HG02588 (cell line): ENCODE measurements at regions not wholly inside any gene's neighbourhood (a gene's known extent, or its start where the extent isn't known, plus 50 kb on each side); places are given as distances from the start of the nearest gene placed in this dataset.
"Not testable (repeated sequence)": the region's sequence is repeated elsewhere in the genome, so short reads cannot be mapped to it uniquely, and the experiment has no call there.

ENCODE experiments used
- ATAC-seq: cut with Tn5 transposase; IDR thresholded peaks from one replicate; pipeline ENCODE4 v1.9.1; 2021; ENCODE audit warnings: mild to moderate bottlenecking, moderate library complexity; ENCODE audit not compliant: unreplicated experiment

GRCh38 chr1:120609015-120609573 is 114.7 kb upstream of the NBPF26 start:
- not testable (repeated sequence) for ATAC-seq

- ATAC-seq, result not testable (repeated sequence)
These were observed 113.9 kb upstream of the NBPF26 start for GRCh38 chr1:120609834-120610233.

- not testable (repeated sequence) for ATAC-seq
These were observed 108.7 kb upstream of the NBPF26 start for GRCh38 chr1:120614931-120615639.

- ATAC-seq, result not testable (repeated sequence)
These were observed 106.3 kb upstream of the NBPF26 start for GRCh38 chr1:120617493-120617892.

- not testable (repeated sequence) for ATAC-seq
These were observed 103.7 kb upstream of the NBPF26 start for GRCh38 chr1:120619867-120620692.

- not testable (repeated sequence) for ATAC-seq
These were observed 103.1 kb upstream of the NBPF26 start for GRCh38 chr1:120620693-120620969.

- not testable (repeated sequence) for ATAC-seq
These were observed 102.5 kb upstream of the NBPF26 start for GRCh38 chr1:120621278-120621677.

GRCh38 chr1:120623539-120623938 is 100.2 kb upstream of the NBPF26 start:
- not testable (repeated sequence) for ATAC-seq

GRCh38 chr1:120624565-120625064 is 99.1 kb upstream of the NBPF26 start:
- ATAC-seq, result not testable (repeated sequence)

GRCh38 chr1:120629832-120630455 is 93.8 kb upstream of the NBPF26 start:
- not testable (repeated sequence) for ATAC-seq

- not testable (repeated sequence) for ATAC-seq
These were observed 88.6 kb upstream of the NBPF26 start for GRCh38 chr1:120634816-120635806.

GRCh38 chr1:120640261-120641013 is 83.3 kb upstream of the NBPF26 start:
- not testable (repeated sequence) for ATAC-seq

GRCh38 chr1:120641014-120641302 is 82.8 kb upstream of the NBPF26 start:
- not testable (repeated sequence) for ATAC-seq

GRCh38 chr1:120647182-120647581 is 76.6 kb upstream of the NBPF26 start:
- not testable (repeated sequence) for ATAC-seq

- not testable (repeated sequence) for ATAC-seq
These were observed 74.7 kb upstream of the NBPF26 start for GRCh38 chr1:120648915-120649623.

GRCh38 chr1:120649730-120650129 is 74.0 kb upstream of the NBPF26 start:
- ATAC-seq, result not testable (repeated sequence)

GRCh38 chr1:120654114-120654513 is 69.6 kb upstream of the NBPF26 start:
- ATAC-seq, result not testable (repeated sequence)

GRCh38 chr1:120655394-120655793 is 68.4 kb upstream of the NBPF26 start:
- not testable (repeated sequence) for ATAC-seq

- not testable (repeated sequence) for ATAC-seq
These were observed 67.6 kb upstream of the NBPF26 start for GRCh38 chr1:120656116-120656515.
